DMS53 treated with DMSO at 0.1 percent for 48 hours (cell line): ENCODE measurements at regions not wholly inside any gene's neighbourhood (a gene's known extent, or its start where the extent isn't known, plus 50 kb on each side); places are given as distances from the start of the nearest gene placed in this dataset.

ENCODE experiments used
- DNase-seq: peaks from one replicate; lab custom pipeline; 2025; ENCODE audit not compliant: unreplicated experiment; lab: John Stamatoyannopoulos, UW

DNA sequence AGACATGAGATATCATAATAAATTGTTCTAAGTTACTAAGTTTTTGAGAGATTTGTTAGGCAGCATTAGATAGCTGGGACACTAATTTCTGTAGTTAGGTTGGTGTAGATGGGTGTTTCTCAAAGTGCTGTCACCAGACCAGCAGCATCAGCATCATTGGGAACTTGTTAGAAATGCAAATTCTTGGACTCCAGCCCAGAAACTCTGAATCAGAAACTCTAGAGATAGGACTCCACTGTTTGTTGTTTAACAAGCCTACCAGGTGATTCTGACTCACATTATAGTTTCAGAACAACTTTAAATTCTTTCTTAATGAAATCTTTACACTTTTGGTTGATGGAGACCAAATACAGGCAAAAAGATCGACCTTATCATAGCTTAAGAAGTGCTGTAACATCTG, 173.7 kb downstream of the PABPC4L start:
- DNase-seq = no peak

DNA sequence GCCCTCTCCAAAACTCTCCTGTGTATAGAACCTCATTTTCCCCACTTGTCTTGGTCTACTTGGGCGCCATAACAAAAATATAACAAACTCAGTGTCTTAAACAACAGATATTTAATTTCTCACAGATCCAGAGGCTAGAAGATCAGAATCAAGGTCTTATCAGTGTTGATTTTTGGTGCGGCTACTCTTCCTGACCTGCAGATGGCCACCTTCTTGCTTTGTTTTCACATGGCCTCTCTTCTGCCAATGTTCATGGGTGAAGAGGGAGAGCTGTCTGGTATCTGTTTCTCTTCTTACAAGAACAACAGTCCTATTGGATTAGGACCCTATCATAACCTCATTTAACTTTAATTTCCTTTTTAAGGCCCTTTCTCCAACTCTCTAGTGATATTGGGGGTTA, 177.3 kb downstream of the PABPC4L start:
- DNase-seq = peak; percentile 38

DNA sequence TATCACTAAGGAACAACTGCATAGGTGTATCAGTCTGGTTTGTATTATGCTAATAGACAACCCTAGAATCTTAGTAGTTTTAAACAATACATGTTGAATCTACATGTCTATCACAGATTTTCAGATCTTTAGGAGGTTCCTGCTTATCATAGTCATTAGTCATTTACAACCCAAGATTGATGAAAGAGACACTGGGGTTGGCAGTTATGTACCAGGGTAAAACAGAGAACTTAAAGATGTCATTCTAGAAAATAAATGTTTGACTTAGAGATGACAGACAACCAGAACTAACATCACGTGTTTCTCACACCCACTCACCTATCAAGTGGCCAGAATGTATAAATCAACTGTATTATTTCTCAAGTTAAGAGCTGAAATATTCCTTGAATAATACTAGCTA, 181.9 kb downstream of the PABPC4L start:
- DNase-seq = no peak

DNA sequence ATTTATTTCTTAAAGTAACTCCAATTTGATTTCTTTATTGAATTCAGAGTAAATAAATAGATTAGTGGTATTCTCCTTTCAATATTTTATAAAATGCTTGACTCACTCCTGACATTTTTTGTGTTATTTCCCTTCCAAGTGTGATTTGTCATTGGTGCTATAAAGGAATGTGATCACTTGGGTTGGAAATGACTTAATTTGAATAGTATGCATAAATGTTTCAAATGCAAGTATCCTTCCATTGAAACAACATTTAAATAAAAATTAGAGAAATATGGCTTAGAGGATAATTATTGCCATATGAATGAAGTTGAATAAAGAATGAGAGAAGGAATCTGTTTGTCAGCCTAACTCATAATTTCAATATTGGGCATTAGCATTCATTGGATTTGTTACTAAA, 182.7 kb downstream of the PABPC4L start:
- DNase-seq = no peak

DNA sequence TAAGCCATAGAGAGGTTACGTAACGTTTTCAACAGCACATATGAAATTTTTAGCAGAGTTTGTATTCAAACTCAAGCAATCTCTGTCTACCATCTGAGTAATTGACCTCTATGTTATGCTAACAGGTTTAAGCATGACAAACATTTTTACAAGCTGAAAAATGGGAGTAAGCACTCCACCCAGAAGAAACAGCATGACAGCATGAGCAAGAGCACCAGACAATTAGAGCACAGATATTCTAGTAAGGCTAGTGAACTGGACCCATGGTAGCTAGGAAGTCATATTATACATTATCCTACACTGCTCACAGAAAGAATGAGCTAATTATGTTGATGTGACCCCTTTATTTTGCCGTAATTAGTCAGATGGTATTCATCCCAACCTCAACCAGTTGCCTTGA, 200.5 kb downstream of the PABPC4L start:
- DNase-seq = no peak

DNA sequence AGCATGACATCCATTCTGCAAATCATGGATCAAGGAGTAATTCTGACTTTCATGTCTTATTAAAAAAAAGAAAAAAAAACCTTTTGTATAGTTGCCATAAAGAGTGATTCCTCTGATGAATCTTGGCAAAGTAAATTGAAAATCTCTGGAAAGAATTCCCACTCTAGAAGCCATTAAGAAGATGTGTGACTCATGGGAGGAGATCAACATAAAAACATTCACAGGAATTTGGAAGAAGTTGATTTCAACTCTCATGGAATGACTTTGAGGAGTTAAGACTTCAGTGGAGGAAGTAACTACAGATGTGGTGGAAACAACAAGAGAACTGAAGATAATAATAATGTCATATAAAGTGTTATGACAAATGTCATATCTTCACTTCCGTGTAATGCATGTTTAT, 204.2 kb downstream of the PABPC4L start:
- DNase-seq = no peak

DNA sequence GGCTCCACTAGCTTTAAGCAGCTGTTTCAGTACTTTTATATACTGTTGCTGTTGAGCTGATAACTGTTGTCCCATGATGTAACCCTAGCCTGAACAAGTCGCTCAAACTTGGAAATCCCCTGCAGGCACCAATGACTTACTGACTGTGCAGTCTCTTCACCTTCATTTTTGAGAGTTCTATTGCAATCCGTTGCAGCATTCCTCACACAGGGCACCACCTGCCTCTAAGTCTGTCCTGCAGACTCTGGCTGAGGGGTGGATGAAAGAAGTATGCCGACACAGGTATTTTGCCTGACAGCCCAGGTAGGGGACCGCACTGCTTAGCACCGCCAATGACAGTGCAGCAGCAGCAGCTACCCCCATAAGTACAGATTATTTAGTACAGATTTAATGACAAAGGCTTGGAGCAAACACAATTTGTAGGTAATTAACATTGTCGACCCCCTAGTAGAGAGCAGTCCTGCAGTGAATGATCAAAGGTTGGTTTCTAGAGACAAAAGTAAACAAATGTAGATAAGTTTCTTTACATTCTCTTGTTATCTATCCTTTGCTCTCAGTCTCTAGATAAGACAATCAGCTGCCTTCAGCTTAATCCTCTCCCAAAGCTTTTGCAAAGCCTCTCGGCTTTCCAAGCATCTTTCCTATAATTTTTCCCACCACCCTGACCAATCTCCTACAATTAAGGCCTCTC, 205.0 kb downstream of the PABPC4L start:
- DNase-seq = no peak

DNA sequence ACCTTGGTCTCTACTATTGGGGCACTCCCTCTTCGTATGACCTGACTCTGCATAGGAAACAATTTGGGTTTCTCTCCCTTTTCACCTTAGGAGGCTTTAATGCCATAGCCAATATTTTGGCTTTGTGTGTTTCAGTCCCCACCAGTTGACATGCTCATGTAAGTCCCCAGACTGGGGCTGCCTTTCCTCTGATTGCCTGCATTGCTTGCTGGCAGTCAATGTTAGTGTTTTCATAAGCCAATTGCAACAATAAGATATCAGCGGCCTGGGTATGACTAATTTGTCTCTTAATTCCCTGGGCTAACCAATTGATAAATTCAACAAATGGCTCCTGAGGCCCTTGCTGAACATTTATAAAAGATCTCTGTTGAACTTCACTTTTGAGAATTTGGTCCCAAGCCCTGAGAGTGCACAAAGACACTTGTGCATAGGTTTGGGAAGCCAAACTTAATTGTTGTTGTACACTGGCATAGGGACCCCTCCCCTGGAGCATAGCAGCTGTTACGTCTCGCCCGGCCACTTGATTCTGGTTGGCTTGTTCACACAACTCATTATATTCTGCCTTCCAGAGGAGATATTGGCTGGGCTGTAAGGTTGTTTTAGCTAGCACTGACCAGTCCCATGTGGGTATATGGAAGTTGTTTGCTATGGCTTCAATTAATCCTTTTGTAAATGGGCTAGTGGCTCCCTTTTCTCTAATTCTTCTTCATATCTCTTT, 206.2 kb downstream of the PABPC4L start:
- DNase-seq = no peak

DNA sequence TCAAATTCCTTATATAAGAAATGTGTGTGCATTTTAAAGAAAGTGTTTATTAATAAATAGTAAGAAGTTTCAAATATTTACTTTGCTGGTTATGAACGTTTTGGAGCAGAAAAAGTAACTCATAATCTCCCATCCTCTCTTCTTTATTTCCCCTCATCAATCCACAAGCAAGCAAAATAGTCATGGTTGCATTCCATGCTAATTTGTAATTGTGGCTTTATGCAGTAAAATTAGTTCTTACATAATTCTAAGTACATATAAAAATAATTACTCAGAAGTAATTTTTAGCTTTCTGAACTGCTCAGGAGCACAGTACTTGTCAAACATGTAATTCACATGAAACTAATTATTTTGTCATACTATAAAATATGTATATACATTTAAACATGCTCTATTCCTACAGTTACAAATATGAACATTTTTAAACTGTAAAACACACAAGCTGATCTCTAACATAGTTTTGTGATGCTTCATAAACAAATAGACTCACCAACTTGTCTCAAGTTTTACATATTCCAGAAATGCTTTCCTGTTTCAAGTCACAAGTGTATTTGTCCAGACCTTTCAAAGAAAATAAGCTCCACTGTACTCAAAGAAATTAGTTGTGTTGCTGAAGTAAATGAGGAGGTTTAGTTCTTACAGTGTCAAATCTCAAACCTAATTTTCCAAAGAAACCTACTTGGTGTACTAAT, 218.9 kb downstream of the PABPC4L start:
- DNase-seq = no peak

DNA sequence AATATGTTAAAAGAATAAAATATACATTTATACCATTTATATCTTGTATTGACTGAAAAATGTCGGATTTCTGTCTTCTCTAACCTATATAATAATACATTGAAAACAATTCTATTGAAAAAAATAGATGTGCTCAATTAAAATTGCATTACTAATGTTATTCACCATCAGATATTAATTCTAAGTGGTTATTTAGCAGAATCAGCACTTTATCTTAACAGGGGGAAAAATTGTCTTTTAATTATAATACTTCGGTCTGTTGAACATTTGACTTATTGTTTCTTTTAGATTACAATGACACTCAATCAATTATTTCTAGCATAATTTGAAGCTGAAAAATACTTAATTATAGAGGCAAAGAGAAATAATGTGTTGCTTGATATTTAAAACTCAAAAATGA, 220.3 kb downstream of the PABPC4L start:
- DNase-seq = no peak

DNA sequence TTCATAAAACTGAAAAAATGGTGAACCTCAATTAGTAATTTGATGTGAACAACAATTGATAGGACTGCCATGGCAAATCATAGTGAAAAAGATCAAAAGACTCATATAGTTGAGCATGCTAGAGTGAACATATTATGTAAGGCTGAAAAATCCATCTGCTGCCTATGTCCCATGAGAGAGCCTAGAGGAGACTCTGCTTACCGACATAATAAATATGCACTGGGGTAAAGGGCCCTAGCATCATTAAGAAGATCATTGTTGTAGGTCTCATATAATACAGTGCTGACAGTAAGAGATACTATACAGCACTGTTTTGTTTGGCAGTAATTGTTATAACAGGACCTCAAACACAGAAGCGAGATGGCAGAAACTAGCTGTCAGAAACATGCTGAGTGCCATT, 229.0 kb downstream of the PABPC4L start:
- no peak for DNase-seq

DNA sequence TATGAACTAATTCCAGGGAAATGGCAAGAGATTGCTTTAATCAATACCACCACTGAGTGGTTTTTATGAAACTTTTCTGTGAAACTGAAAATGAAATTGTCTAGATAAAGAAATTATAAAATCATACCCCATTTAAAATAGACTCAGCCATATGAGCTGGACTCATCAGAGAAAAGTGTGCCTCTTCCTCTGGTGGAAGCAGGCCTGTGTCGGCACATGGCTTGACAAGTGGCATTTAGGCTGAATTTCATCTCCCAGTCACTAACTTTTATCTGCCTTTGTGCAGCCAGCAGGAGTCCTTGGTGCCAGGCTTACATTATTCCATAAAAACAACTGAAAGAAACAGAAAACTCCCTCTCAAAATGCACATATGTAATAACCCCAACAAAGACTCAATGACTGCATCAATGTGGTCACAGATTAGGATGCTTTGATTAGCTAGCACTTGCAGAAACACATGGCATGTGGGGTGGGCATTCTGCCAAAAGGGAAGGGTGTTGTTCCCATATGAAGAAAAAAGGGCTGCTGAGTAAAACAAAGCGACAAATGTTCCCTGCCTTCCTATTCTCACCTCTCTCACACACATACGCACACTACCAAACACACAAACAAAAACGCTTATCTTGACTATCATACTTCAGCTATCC, 232.3 kb downstream of the PABPC4L start:
- DNase-seq = no peak

DNA sequence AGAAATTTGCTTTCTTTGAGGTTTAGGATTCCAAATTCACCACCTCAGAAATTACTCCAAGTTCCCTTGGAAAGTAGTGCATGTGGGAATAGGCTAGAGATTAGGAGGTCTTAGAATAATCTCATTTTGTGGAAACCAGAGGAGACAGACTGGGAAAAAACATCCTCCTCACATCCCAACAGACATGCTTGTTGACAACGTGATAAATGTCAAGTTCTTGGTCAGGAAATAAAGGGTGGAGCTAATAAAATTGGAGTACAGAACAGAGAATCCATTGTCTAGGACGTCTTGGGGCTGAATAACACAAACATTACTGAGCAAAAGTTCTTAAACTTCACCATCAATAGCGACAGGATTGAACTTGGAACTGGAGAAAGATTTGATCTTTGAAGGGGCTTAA, 233.4 kb downstream of the PABPC4L start:
- no peak for DNase-seq

DNA sequence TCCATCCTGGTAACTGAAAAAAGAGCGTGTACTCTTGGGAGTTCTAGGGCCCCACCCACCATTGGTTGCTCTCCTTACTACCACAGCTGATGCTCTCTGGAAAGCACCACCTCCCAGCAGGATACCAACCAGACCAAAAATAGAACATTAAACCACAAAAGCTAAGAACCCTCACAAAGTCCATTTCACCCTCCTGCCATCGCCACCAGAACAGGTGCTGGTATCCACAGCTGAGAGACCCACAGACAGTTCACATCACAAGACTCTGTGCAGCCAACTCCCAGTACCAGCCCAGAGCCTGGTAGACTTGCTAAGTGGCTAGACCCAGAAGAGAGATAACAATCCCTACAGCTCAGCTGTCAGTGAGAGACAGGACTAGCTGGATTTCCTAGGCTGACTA, 240.6 kb downstream of the PABPC4L start:
- no peak for DNase-seq

DNA sequence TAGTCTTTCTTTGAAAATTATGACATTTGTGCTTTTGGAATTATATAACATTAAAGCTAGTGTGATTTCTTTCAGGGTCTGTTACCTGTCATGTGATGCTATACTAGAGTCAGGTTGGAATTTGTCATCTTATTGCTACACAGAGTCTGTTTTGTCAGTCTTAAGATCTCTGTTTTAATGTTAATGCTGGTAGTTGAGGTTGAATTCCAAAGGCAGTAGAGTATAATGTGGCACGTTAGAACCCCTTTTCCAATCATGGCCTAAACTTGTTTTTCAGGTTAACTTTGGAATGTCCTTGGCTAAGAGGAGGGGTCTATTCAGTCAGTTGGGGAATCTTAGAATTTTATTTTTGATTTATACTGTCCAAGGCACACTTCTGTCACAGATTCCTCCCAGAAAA, 258.5 kb downstream of the PABPC4L start:
- DNase-seq = no peak

DNA sequence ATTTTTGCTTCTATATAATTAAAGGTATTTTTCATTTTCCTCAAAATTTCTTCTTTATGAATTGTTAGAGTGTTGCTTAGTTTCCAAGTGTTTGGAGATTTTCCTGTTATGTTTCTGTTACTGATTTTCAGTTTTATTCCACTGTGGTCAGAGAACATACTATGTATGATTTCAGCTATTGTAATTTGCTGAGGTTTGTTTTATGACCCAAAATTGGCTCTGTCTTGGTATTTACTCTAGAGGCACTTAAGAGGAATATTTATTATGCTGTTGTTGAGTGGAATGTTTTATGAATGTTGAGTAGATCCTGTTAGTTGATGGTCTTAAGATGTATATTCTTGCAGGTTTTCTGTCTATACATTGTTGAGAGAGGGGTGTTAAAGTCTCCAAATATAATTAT, 263.5 kb downstream of the PABPC4L start:
- DNase-seq = no peak

DNA sequence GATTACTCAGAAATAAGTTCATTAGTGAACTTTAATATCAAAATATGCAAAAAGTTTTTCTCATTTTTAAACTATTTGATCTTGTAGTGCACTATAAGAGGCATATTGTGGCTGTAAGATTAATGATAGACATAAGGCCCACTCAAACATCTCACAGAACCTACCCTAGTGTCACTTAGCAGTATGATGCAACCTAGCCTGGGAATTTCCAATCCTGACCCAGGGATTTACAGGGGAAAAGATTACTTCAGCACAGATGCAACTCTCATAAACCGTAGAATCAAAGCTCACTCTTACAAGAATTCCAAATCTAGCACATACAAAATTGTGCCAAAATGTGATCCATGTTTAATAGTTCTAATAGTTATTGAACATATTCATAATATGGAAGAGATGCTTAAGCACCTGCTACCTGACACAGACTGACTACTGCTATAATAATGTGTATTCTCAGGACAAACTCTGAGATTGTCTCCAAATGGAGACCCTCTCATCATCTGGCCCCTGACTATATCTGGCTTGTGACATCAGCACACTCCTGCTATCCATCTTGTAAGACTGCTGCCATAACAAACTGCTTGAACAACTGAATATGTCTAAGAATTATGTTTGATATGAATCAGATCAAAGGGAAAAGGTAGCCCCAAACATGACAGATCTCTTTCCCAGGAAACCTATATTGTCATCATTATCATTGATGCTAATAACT, 271.9 kb downstream of the PABPC4L start:
- DNase-seq = peak; percentile 3

DNA sequence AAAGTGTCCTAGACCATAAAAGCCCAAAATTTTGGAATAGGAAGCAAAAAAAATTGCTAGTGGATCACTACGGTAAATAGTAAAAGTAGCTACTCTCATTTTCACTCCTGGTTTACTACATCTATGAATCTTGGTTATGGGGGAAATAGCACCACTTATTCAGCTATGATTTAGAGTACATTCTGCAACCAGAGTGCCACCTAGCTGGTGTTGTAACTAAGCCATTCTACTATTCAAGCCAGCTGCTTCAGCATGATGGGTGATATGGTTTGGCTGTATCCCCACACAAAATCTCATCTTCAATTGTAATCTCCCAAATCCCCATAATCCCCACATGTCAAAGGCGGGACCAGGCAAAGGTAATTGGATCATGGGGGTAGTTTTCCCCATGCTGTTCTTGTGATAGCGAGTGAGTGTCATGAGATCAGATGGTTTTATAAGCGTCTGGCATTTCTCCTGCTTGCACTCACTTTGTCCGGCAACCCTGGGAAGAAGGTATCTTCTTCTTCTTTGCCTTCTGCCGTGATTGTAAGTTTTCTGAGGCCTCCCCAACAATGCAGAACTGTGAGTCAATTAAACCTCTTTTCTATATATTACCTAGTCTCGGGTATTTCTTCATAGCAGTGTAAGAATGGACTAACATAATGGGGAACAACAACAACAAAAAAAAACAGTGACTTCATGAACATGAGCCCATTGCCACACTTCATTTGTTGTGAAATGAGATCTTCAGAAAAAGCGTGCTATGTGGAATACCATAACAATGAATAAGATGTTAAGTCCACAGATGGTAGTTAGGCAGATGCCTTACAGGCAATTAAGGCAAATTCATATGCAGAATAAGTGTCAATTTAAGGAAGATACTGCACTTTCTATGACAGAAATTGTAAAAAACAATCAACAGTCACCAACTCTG, 280.1 kb downstream of the PABPC4L start:
- peak; percentile 2 for DNase-seq

DNA sequence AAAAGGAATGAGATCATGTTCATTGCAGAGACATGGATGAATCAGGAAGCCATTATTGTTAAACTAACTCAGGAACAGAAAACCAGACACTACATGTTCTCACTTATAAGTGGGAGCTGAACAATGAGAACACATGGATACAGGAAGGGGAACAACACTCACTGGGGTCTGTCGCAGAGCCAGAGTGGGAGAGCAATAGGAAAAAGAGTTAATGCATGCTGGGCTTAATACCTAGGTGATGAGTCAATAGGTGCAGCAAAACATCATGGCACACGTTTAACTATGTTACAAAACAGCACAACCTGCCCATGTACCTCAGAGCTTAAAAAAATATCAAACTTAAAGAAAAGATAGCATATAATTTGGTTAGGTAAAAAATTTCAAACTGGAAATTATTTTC, 281.4 kb downstream of the PABPC4L start:
- no peak for DNase-seq

DNA sequence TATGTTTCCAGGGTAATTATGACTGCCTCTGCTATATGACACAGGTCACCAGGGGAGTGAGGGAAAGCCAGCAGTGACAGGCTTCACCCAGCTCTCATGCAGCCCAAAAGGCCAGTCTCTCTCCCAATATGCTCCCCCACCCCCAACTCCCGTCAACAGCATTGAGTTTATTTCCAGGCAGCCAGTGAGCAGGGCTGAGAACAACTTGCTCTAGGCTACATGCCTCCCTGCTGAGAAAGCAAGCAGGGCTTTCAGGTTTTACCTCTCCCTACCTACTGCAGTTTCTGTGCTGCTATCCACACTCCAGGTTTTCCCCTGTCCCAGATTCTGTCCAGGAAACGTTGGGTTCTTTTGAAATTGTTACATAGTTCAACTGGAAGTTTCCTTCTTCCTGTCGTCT, 291.4 kb downstream of the PABPC4L start:
- no peak for DNase-seq
